ENCODE measurements at regions not wholly inside any gene's neighbourhood (a gene's known extent, or its start where the extent isn't known, plus 50 kb on each side); places are given as distances from the start of the nearest gene placed in this dataset.

DNA sequence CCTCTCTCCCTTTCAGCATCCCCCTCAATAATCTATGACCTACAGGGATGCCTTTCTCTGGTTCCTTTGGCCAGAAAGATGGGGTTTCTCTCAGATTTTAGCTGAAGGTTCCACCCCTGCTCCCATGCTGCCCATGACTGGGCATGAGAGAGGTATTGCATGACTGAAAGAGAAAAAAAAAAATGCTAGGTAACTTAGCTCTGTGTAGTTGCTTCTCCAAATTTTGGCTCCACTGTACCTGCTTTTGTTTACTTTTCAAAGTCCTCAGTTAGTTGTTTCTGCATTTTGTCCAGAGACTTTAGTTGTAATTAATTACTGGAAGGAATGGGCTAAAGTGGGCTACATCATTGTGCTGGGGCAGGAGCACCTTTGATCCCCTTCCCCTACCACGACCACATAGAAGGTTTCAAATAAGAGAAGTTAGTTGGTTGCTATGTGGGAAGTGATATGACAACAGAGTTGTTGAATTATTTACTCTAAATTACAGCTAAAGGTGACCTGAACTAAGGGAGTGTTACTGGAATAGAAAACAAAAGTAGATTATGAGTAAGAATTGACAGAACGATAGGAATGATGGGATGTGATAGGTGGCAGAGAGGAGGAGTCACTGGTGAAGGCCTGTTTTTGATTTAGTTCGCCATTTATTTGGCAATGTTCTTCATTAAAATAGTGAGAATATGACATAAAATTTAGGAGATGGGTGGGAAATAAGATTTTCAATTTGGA is 605.4 kb upstream of the NR2F2 start:
- Histone ChIP-seq H3K4me2 (no peak overlapping the region), H3K4me1 (ENCODE audit: control insufficient read depth in 1 of 2, insufficient read depth in 2 of 2, low read depth in 1 of 2, low read length in 1 of 2) (no peaks in the 10 kb centered on the region), H3F3A (replicated peaks; ENCODE audit: insufficient read depth) (no peaks in the 10 kb centered on the region), H3K4me3 (ENCODE audit: low read depth in 2 of 2, low read length in 1 of 2) (no peak overlapping the region), H3K27ac (ENCODE audit: low read depth in 2 of 2, low read length in 1 of 2) (no peak overlapping the region), H2AFZ (ENCODE audit: low read depth) (no peak overlapping the region), H3K79me2 (ENCODE audit: insufficient read depth) (no peaks in the 10 kb centered on the region), H3K36me3 (replicated peaks in 1 of 2; ENCODE audit: control insufficient read depth in 1 of 2, insufficient read depth in 2 of 2, low read length in 1 of 2) (no peaks in the 10 kb centered on the region), H4K20me1 (ENCODE audit: insufficient read depth) (no peaks in the 10 kb centered on the region), H3K9me2 (no peaks in the 10 kb centered on the region), H3K27me3 (ENCODE audit: insufficient read depth) (no peaks in the 10 kb centered on the region), H3K9me3 (peaks cover 2% of the 10 kb centered on the region; the same call in 1 of the 2 replicates), H3K9ac (no peak overlapping the region)
- TF ChIP-seq CHD2 (IDR thresholded peaks at IDR 0.05; ENCODE audit: low read length, partially characterized antibody) (no peak), ELF1 (IDR thresholded peaks at IDR 0.05) (no peak)
- TF ChIP-seq, protein P1, sequence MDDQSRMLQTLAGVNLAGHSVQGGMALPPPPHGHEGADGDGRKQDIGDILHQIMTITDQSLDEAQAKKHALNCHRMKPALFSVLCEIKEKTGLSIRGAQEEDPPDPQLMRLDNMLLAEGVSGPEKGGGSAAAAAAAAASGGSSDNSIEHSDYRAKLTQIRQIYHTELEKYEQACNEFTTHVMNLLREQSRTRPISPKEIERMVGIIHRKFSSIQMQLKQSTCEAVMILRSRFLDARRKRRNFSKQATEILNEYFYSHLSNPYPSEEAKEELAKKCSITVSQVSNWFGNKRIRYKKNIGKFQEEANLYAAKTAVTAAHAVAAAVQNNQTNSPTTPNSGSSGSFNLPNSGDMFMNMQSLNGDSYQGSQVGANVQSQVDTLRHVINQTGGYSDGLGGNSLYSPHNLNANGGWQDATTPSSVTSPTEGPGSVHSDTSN (IDR thresholded peaks at IDR 0.05) = no peak
- POLR2A ChIA-PET = no interaction called here
- CTCF ChIA-PET = no interaction called here
- DNase-seq = no peak
- WGBS (ENCODE audit: low lambda C conversion rate) = under 1% methylated on average over 3 of the region's 3 CpGs

DNA sequence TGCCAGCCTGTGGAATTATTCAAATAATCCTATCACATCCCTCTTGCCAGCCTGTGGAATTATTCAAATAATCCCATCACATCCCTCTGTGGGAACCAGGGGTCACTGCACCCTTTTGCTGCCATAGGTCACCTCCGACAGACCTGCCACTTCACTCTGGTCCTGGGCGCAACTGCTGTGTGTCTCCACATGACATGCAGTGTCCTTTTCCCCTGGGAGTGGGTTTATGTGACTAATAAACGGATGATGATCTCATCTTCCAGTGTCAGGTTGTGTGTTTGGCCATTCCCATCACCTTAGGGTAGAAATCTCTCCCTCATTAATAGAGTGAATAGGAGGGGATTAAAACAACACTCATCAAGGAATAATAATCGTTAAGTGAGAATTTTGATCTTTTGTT is 603.6 kb upstream of the NR2F2 start:
- WGBS (ENCODE audit: low lambda C conversion rate) = 10% methylated on average over 4 of the region's 4 CpGs
- Histone ChIP-seq H2AFZ (ENCODE audit: low read depth) (no peak overlapping the region), H4K20me1 (ENCODE audit: insufficient read depth) (no peaks in the 10 kb centered on the region), H3F3A (replicated peaks; ENCODE audit: insufficient read depth) (no peaks in the 10 kb centered on the region), H3K4me2 (no peak overlapping the region), H3K4me1 (ENCODE audit: control insufficient read depth in 1 of 2, insufficient read depth in 2 of 2, low read depth in 1 of 2, low read length in 1 of 2) (no peaks in the 10 kb centered on the region), H3K27ac (ENCODE audit: low read depth in 2 of 2, low read length in 1 of 2) (no peak overlapping the region), H3K9me2 (no peaks in the 10 kb centered on the region), H3K27me3 (ENCODE audit: insufficient read depth) (no peaks in the 10 kb centered on the region), H3K4me3 (ENCODE audit: low read depth in 2 of 2, low read length in 1 of 2) (no peak overlapping the region), H3K79me2 (ENCODE audit: insufficient read depth) (no peaks in the 10 kb centered on the region), H3K9me3 (no peaks in the 10 kb centered on the region), H3K36me3 (replicated peaks in 1 of 2; ENCODE audit: control insufficient read depth in 1 of 2, insufficient read depth in 2 of 2, low read length in 1 of 2) (no peaks in the 10 kb centered on the region), H3K9ac (no peak overlapping the region)
- no peak for DNase-seq
- ChIA-PET POLR2A (no interaction called here), CTCF (no interaction called here)
- TF ChIP-seq RXRA (IDR thresholded peaks at IDR 0.05; ENCODE audit: borderline replicate concordance, low read depth) (no peak), NFIC (IDR thresholded peaks at IDR 0.05; ENCODE audit: borderline replicate concordance) (no peak), RFX5 (IDR thresholded peaks at IDR 0.05; ENCODE audit: low read length) (no peak), YY1 (IDR thresholded peaks at IDR 0.05; ENCODE audit: low read depth) (no peak), RAD21 (IDR thresholded peaks at IDR 0.05; ENCODE audit: low read length) (no peak), ELF1 (IDR thresholded peaks at IDR 0.05) (no peak), EZH2phosphoT487 (IDR thresholded peaks at IDR 0.05; ENCODE audit: borderline replicate concordance, low read depth) (no peak), FOSL2 (IDR thresholded peaks at IDR 0.05; ENCODE audit: borderline replicate concordance, low read depth) (no peak), FOXM1 (IDR thresholded peaks at IDR 0.05; ENCODE audit: low read depth) (no peak), SMC3 (IDR thresholded peaks at IDR 0.05; ENCODE audit: low read depth, low read length) (no peak)
- TF ChIP-seq, protein P2, sequence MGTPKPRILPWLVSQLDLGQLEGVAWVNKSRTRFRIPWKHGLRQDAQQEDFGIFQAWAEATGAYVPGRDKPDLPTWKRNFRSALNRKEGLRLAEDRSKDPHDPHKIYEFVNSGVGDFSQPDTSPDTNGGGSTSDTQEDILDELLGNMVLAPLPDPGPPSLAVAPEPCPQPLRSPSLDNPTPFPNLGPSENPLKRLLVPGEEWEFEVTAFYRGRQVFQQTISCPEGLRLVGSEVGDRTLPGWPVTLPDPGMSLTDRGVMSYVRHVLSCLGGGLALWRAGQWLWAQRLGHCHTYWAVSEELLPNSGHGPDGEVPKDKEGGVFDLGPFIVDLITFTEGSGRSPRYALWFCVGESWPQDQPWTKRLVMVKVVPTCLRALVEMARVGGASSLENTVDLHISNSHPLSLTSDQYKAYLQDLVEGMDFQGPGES (IDR thresholded peaks at IDR 0.05; ENCODE audit: low read depth, low read length) = no peak
